GM19324 (cell line): ENCODE measurements at regions not wholly inside any gene's neighbourhood (a gene's known extent, or its start where the extent isn't known, plus 50 kb on each side); places are given as distances from the start of the nearest gene placed in this dataset.

Experiments
- ATAC-seq: cut with Tn5 transposase; IDR thresholded peaks from one replicate; pipeline ENCODE4 v1.9.1; 2021; ENCODE audit warnings: mild to moderate bottlenecking, moderate library complexity; ENCODE audit not compliant: unreplicated experiment, low FRiP score

DNA sequence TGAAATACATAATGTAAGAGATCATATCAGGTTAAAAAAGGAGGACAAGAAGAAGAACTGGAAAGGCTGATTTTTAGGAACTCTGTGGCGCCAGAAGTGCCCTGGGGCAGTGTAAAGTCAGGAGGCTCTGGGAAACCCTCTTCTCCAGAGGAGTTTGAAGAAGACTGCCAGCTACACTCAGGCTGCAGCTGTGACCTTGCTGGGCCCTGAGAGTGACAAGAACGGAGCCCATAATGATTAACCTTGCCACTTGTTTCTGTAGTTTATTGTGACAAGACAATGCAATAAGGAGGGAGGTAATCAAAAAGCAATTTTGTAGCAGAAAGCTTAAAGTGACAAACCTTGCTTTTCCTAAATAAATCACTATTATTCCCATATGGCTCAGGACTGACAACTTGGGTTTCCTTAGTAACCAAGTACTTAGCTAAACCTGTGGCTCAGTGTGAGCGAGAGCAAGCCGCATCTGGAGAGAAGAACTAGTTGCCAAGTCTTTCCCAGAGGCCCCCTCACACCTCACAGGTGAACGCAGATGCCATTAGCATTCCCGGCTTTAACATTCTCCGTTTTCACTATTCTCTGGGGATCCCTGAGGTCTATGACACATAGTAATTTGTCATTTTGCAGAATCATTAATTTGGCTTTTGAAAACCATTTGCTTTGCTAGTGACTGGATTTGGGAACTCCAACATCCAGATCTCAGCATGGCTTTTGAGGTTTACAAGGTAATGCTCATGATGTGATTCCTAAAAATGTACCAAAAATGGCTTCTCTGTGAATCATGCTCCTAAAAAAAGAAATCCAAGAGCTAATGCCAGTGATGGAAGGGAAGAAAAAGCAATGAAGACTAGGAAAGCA lies 115.9 kb downstream of the OMA1 start:
- no peak for ATAC-seq

DNA sequence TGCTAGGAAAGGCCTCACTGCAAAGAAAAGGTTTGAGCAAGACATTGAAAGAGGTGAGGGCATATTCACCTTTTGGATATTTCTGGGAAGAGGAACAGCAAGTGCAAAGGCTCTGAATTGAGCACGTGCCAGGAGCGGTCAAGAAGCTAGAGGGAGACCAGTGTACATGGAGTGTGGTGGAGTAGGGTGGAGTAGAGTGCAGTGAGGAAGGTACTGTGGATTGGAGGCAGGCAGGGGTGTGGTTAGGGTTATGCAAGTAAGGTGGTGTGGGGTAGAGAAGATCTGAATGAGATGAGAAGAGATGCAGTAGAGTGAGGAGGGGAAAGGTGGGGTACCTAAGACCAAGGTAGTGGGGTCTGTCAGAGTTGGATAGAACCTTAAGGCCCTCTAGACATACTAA lies 119.6 kb downstream of the OMA1 start:
- no peak for ATAC-seq

DNA sequence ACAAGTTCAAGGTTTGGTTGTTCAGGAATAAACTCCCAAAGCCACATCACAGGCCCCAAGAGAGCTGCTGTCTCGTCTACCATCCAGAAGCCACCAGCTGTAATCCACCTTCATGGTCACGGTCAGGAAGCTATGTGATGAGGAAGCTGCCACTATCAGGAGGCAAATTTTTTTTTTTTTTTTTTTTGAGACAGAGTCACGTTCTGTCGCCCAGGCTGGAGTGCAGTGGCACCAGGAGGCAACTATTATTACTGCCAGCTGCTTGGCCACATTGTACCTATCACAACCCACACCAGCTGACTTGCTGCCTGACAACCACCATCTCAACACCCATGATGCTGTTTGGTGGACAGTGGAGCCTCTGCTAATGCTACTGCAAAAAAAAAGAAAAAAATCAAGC lies 124.1 kb downstream of the OMA1 start:
- no peak for ATAC-seq

DNA sequence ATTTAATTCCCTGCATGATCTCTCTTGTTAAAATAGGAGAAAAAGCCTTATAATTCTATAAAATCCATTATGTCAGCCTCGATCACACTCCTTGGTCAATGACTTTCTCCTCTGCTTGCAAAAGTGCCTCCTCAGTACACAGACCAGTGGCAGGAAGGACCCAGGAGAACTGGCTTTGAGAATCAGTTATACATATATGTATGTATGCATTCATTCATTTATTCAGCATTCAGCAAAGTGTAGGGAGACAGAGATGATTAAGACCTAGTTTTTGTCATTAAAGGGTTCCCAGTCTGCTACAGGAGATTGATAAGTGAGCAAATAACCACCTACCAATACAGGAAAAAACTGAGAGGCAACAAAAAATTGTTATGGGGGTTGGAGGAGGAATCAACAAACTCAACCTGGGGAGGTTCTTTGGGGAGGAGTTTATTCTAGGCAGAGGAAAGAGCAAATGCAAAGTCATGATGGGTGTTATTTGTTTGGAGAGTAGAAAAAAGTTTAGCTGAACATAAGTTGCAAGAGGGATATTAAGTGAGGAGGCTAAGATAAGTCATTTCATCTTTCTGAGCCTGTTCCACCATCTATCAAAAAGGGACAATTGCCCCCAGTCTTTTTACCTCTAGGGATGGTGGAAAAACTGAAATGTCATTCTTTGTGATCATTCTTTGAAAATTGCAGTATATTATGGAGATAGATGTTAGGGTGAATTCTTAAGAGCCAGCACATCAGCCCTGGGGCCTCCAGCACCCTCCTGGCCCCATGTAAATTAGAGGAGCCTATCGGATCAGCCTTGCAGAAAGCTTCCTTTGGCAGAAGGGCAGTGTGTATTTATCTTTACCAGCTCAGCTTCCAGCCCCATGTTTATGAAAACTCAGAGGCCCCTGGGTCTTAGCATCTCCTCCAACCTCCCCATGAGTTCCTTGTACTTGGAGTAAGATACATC lies 128.0 kb downstream of the OMA1 start:
- ATAC-seq = no peak

DNA sequence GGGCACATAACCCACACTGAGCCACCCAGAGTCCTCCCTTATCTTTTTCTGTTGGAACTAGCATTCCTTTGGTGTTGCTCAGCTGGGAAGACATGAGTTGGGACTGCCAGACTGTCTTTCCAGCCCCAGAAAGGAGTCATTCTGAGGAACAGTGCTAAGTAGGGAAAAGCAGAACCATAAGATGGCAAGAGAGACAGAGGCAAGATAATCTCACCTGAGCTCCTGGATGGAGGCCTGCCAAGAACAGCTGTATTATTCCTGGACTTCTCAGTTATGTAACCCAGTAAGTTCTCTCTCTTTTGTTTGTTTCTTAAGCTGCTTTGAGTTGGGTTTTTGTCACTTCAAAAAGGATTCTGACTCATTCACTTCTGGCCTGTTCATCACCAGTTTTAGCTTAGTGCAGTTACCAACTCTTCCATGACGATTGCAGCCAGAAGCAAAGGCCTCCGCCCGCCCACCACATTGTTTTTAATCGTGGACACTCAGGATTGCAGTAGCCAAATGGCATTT lies 134.4 kb downstream of the OMA1 start:
- no peak for ATAC-seq

DNA sequence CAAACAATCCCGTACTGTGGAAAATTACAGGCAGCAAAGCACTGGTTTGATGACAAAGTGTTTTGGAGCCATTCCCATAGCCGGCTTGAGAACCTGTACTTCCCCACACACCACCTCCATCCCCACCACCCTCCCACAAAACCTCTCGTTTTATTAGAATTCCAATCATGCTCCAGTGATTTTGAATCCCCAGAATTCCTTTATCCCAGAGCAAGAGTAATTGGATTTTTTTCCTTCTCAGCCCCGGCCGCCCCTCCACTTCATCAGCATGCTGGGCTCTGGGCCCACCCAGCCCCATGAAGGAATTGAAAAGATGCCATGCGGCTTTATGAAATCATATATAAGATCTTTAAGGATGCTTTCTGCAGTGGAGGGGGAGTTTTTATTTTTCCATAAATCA lies 136.6 kb downstream of the OMA1 start:
- no peak for ATAC-seq

DNA sequence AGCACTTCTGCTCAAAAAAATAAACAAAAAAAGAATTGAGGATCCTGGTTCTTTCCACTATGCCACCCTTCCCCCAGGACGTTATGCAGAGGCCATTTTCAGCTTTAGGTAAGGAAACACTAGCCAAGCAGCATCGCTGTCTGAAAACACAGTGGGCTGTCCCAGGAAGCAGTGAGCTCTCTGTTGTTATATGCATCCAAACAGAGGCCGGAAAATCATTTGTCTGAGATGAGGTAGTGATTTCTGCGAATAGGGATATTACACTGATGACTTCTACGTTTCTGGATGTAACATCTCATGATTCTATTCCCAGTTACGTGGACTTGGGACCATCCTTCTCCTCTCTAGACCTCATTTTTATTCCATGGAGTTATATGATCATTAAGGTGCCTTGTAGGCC lies 137.2 kb downstream of the OMA1 start:
- no peak for ATAC-seq

DNA sequence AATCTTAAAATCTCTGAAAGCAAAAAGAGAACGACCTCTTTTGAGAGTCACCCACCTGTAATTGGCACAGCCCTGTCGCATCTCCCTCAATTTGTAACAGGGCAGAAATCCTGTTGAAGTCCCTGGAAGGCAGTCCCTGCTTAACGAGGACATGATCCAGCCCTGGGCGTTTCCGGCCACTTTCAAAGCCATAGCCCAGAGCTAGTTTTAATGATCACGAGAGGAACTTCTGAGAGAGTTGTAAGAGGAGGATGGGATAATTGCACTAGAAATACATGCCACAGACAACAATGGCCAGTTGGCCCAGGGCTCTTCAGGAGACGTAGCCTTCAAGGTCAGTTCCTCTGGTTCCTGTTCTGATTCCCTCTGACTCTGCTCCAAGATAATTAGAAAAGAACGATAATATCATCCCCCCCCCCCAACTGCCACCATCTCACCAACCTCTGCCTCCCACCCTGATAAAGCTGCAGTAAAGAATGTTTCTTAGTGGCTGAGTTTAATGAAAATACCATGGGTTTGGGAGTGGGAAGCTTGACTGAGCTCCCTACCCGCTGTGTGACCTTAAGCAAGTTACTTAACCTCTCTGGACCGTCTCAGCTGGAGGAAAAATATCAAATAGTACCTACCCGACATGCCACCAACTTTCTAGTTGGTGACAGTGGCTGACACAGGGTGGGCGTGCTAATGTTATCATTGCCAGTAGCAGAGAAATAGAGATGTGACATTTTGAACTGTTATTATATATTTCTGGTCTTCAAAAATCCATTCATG lies 140.0 kb downstream of the OMA1 start:
- no peak for ATAC-seq

DNA sequence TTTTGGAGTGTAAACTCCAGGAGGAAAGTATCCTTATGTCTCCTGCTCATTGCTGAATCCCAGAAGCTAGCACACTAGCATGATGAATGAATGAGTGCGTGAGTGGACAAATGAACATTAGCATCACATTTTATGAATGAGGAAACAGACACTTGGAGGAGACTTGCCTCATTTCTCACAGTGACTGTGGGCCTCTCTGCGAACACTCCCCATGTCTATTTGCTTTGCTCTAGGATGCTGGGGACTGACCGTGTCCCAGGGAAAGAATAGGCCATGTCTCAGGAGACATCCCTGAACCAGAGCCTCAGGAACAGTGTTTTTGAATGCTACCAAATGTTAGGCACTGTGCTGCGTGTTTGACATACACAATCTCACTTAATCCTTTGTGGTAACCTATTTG lies 140.9 kb downstream of the OMA1 start:
- no peak for ATAC-seq

DNA sequence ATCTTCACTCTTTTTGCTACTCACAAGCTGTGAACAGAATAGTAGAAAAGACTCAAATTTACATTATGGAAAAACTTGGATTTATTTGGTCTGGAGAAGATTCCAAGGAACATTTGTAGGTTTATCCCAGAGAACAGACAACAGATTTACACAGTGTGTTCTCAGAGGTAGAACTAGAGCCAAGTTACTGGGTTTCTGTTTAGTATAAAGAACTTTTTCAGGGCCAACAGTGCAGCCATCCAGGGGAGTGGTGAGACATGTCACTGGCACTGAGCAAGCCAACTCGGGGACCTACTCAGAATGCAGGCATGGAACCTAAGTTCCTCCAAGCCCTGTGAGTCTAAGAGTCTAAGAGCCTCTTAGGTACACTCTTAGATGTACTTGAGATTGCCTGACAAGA lies 142.6 kb downstream of the OMA1 start:
- ATAC-seq = no peak

DNA sequence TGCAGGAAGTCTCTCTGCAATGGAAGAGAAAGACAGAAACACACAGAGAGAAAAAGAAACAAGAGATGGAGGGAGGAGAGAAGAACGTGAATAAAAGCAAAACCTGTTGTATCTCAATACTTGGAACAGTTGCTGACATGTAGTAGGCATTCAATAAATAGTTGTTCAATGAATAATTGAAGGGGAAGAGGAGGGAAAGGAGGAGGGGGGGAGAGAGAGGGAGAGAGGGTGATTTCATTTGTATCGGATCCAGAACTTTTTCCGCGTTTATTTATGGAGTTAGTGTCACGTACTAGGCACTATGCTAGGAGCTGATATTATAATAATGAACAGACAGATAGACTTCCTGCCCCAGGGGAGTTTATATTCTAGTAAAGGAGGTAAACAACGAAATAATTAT lies 144.1 kb downstream of the OMA1 start:
- no peak for ATAC-seq

DNA sequence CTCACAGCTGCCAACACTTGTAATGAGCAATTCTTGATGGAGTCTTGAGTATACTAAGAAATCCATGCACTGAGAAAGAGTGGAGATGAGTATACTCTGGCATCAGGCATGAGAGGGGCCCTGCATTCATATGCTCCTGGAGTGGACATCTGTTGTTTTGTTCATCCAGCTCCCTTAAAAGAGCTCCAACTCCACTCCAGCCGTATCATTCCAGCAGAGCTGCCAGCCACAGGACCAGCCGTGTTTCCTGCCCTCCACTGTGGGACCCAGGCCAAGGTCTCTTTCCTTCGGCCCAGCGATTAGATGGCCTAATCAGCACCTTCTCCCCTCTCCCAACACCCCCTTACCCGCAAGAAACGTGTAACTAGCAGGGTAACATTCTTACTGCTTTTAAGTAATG lies 144.5 kb downstream of the OMA1 start:
- ATAC-seq = no peak

DNA sequence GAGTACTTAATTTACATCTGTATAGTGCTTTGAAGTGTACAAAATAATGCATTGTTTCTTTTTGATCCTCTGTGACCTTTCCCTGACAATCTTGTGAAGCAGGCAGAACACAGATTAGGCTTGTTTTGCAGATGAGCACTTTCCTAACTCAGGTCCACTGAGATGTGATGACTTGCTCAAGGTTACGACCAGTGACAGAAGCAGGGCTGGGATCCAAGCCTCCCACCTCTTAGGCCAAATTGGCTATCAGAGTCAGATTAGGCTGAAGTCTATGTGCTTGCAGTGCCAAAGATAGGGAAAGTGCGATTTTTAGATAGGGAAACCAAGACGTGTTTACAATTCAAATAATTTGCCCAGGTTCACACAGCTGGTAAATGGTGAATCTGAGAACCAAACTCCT lies 147.3 kb downstream of the OMA1 start:
- ATAC-seq = no peak

DNA sequence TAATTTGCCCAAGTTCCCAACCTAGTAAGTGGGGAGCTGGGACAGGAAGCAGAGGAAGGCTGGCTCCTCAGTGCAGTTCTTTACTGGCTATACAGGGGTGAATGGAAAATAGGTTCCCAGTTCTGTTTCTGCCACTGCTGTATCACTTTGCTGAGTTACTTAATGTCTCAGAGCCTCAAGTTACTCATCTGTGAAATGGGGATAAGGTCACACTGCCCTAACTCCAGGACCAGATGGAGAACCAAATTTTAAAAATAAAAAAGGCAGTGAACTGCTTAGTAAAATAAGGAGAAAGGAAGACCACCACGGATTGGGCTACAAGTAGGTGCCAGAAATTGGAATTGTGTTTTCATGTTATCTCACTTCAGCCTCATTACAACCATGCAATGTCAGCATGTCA lies 147.8 kb downstream of the OMA1 start:
- ATAC-seq = no peak

DNA sequence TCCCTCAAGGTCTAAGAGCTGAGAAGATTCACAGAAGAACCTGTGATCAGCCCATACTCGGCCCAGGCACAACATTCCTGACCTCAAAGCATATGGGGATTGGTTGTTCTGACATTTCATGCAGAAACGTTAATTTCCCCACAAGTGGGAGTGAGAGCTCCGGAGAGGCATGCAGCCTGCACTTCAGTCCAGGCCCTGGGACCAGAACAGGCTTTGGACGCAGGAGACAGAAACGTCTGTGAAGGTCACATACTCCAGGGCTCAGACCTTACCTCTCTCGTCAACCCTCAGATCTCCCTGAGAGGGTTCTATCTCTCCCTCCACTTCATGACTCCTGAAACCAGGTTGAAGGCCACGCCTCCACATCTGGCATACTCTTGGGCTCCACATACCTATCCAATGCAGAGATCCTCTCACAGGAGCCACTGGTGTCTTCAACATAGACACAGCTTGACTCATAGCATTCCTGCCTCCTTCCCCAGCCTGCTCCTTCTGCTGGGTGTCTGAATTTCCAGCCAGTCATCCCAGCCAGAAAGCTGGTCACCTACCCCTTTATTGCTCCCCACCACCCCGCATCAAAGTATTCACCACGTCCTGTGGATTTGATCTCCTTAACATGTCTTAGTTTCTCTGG lies 149.2 kb downstream of the OMA1 start:
- ATAC-seq = no peak

DNA sequence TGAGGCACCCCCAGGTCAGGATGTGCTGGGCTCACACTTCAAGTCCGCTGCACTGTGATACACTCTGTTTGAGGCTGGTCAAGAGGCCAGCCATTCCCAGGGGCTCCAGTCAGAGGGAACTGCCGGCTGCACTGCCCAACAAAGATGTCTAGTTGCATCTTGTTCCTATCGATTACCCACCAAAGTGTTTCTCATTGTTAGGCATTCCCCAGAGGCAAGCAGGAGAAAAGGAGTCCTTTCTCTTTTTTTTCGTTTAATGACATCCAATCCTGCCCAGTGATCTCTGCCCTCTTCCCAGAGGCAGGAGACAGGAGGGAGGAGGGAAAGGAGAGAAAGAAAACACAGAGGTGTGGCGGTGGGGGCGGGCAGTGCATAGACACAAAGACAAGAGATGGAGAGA lies 150.4 kb downstream of the OMA1 start:
- no peak for ATAC-seq

DNA sequence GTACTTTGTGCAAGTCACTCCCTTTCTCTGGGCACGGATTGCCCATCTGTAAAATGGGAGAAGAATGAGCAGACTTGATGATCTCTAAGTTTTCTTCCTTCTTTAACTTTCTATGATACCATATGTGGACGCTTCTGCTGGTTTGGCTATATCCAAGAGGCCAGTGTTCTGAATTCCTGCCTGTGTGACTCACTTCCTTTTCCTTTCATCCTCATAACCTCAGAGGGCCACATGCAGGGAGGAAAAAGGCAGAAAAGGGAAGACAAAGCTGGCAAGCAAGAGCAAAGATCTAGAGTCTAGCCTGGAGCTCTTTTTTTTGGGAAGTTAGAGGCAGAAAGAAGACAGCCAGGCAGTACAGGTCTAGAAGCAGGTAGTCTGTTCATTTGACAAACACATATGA lies 151.2 kb downstream of the OMA1 start:
- ATAC-seq = no peak

DNA sequence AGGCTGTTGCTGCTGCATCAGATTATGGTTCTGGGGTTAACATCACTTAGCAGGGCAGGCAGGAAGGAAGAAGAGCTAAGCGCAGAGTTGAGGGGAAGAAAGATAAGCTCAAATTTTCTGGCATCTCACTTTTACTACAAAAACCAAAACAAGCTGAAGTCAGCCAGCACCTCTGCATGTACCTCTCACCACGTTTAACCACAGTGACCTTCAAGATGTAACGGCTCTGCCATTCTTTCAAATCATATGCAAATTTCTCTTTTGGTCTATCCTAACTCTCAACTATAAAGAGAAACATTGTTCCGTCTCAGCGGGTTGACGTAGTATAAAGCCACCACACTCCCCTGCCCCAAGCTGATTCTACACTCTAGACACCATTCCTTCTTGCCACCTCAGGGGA lies 154.4 kb downstream of the OMA1 start:
- no peak for ATAC-seq

DNA sequence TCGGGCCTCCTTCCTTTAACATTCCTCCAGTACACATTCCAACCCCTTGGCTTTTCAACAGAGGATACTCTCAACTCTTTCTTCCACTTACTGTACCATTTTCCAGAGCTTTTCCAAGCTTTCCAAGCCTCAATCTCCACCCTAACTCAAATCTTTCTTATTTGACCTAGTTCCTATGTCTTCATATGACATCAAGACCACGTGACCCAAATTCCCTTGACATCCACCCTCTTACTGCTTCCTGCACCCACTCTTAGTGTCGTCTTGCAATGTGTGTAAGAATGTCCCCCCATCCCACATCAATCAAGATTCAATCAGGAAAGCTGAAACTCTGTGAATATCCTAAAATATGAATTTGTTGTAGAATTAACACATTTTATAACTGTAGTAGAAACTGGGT lies 155.0 kb downstream of the OMA1 start:
- ATAC-seq = no peak

DNA sequence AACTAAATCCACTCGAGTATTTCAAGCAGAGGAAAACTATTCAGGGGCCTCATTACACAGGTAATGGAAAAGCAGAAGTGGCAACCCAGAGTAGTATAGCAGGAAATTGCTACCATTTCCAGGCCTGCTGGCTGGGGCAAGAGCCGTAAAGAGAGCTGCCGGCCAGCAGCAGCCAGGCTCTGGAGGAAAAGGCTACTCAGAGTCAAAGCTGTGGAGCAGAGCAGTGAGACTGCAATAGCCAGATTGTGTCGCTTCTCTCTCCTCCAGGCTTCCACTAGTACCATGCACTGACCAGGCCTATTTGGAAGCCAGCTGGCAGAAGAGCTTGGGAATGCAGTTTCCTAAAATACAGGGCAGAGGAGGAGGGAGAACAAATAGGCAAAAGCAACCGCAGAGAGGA lies 155.5 kb downstream of the OMA1 start:
- no peak for ATAC-seq
